ENCODE measurements at regions not wholly inside any gene's neighbourhood (a gene's known extent, or its start where the extent isn't known, plus 50 kb on each side); places are given as distances from the start of the nearest gene placed in this dataset.

GRCh38 chr1:79259390-79260336, 253.1 kb upstream of the ADGRL4 start:
- TF ChIP-seq CTCF (IDR thresholded peaks at IDR 0.05), result peak in 3 of 4 experiments; percentile 20 to 51 (median 24)
- TF ChIP-seq POLR2A (IDR thresholded peaks at IDR 0.05), result no peak
- TF ChIP-seq POLR2AphosphoS5 (IDR thresholded peaks at IDR 0.05), result no peak

Data from prostate gland (tissue), 2 donors.